ENCODE measurements at regions not wholly inside any gene's neighbourhood (a gene's known extent, or its start where the extent isn't known, plus 50 kb on each side); places are given as distances from the start of the nearest gene placed in this dataset.
"Not testable (repeated sequence)": the region's sequence is repeated elsewhere in the genome, so short reads cannot be mapped to it uniquely, and the experiment has no call there.

DNA sequence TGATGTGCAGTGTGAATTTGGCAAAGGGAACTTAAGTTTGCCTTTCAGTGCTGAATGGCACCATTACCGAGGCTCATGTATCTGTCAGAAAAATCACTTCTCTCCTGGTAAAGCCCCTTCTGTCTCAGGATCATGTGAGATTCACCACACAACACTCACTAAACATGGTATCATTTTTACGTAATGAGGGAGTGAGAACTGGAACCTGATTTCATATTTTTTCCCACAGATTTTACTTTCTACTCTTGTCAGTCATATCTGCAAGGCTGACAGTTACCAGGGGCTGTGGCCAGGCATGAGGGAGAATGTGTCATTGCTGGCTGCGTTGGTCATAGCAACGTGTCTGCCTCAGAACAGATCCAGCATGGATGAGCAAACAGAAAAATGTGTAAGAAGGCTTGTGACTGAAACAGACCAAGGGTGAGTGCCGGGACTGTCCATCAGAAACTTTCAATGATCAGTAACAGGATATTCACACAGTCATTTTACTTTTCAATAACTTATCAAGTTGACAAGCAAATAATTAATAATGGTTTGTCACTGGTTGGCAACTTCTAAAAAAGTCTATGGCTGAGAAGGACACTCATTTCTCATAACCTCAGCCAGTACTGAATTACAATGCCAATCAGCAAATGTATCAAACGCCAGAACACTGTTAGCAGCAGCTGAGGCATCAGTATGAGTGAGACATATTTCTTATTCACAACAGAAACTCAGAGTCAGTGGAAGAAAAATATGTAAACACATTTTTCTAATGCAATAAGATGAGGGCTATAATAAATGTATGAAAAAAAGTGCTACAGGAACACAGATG, 100.5 kb downstream of the CDC42EP3 start:
- DNase-seq, result peak in 1 of 3 donors; percentile 71

DNA sequence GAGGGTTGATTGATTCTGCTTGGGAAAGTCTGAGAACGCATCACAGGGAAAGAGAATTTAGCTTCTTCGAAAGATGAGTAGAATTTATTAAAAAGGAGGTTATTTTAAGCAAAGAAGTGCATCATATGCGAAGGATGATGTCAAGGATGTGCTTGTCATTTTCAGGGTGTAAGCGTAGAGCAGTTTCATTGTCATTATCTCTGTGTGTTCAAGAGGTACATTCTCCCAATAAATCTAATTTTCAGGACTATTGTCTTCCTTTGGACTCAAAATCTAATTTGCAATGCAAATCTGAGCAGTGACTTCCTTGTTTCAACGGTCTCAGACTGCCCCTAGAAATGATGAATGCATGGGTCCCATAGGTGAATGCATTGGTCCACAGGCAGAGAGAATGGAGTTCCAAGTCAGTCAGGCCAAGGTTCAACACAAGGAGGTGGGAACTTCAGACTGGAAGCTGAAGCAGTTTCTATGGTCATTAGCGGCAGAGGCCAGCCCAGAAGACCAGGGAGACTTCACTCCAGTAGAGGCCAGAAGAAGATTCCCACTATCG, 99.8 kb downstream of the CDC42EP3 start:
- no peak for DNase-seq

DNA sequence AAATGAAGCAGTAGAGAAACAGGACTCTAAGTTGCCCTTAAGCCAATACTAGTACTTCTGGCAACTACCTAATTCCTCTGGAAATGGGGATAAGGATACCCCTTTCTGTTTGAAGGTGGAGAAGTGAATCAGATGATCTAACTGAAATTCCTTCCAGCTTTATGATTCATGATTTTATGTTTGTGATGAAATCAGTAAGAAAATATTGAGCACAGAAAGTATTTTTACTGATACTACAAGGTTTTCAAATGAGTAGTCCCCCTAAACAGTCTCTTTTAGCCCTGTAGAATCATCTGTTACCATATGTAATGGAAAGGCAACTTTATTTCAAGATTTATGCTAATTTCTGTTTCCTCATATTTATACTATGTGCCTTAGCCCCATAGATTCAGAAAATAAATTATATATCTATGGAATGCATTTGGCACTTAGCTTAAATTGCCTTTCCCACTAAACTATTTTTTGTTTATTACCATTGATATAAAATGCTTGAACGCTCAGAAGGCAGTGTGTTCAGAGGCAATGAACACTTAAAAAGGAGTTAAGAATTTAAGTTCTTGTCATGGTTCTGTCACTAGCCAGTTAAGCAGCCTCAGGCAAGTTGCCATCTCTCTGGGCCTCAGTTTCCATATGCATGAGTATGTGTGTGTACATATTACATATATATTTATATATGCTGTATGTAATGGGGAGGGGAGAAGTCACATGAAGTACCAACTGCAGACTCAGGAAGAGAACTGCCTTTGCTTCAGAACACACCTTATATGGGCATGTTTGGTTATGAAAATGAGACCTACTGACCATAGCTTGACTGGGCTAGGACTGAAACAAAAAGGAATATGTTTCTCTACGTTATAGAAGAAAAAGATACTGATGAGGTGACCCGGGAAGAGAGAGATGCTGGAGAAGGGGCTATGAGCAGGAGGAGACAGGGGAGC, 97.7 kb downstream of the CDC42EP3 start:
- no peak for DNase-seq

DNA sequence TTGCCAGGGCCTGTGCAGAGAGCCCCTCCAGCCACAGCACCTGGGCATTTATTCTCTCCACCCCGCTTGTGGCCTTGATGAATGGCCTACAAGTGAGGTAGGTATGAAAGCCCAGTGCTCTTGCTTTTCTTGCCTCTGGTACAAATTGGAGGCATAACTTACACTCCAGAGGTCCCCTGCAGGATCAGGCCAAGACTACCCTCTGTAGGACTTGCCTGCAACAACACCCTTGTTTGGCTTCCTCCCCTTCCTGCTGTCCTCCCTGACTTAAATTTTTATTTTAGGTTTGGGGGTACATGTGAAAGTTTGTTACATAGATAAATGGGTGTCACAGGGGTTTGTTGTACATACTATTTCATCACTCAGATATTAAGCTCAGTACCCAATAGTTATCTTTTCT, 95.7 kb downstream of the CDC42EP3 start:
- no peak for DNase-seq

DNA sequence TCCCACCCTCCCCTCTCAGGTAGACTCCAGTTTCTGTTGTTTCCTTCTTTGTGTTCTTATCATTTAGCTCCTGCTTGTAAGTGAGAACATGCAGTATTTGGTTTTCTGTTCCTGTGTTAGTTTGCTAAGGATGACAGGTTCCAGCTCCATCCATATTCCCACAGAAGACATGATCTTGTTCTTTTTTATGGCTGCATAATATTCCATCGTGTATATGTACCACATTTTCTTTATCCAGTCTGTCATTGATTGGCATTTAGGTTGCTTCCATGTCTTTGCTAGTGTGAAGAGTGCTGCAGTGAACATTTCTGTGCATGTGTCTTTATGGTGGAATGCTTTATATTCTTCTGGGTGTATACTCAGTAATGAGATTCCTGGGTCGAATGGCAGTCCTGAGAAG, 95.2 kb downstream of the CDC42EP3 start:
- DNase-seq, result not testable (repeated sequence)

DNA sequence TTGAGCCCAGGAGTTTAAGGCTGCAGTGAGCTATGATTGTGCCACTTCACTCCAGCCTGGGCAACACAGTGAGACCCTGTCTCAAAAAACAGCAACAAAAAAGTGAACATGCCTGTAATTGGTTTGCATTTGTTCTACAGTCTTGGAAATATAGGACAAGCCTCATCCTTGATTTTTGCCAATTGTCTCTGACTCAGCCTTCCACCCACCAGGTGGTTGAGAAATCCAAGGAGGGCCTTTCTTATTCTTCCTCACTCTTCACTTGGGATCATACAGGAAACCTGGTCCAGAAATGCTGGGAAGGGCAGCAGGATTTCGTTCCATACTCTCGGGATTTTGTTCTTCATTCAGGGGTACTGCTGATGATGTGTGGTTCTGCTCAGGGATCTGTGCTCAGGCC, 94.6 kb downstream of the CDC42EP3 start:
- DNase-seq, result no peak

DNA sequence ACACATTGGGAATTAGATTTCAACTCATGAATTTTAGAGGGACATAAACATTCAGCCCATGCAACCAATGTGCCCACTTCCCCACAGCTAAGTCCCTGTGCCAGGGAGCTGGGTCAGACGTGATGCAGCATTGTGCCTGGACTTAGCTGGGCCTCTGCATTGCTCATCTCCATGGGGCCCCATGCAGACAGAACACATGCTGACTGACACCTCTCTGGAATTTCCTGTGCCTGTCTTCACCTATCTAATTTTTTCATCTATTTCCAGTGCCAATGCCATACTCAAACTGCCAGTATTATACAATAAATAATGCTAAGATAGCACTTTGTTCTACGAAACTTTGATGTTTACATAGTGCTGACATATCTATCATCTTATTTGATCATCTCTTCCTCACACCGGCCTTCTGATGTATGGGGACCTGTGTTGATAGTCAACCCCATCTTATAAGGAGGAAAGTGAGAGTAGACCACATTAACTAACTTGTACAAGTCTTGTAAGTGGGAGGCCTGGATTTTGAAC, 92.2 kb downstream of the CDC42EP3 start:
- no peak for DNase-seq

DNA sequence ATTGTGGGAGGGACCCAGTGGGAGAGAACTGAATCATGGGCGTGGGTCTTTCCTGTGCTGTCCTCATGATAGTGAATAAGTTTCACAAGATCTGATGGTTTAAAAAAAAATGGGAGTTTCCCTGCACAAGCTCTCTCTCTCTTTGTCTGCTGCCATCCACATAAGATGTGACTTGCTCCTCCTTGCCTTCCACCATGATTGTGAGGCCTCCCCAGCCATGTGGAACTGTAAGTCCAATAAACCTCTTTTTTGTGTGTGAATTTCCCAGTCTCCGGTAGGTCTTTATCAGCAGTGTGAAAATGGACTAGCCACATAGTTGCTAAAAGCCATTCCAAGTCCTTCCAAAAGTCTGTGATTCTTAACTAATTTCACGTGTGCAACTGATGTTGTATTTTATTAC, 91.5 kb downstream of the CDC42EP3 start:
- DNase-seq, result not testable (repeated sequence)

DNA sequence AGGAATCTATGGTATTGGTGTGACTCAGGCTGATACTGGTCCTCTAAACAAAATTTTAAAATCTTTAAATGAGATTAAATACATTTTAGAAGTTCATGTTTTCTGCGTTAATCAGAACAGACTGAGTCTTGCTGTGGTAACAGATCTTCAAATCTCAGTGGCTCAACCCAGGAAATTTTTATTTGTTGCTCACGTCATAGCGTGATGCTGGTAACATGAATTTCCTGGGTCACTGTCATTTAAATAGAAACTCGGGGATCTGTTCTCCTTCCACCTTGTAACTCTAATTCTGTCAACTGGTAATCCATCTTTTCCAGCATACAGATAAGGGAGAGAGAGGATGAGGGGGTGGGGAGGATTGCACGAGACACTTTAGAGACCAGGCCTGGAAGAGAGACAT, 90.0 kb downstream of the CDC42EP3 start:
- DNase-seq, result no peak

DNA sequence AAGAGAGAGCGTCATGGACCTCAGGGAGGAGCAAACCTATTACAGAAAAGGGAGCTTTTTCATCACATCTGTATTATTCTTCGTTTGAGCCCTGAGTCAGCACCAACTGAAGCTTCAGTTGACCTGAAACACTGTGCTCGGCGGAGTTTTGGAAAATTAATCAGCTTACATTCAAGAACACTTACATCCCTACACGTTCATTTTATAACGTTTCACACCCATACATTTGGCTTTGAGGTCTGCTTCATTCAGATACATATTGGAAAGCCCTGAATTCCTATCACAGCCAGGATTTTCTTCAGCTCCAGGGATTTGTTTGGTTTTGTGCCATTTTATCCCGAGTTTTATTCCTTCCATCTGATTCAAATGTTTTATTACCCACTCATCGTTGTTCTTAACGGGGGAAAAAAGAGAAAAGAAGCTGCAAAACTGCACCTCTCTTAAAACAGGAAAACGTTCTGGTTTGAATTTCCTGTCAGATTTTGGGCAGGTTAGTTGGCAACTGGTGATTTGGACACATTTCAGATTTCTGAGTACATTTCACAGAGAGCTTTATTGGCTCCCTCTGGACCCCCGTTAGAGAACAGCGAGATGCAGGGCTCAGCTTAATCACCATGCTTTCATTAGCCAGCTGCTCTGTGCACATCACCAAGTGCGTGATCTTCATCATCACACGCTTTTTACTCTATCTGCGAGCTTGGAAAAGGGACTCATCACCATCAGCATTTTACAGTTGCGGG, 88.8 kb downstream of the CDC42EP3 start:
- peak in 2 of 3 donors; percentile 46 to 76 for DNase-seq

DNA sequence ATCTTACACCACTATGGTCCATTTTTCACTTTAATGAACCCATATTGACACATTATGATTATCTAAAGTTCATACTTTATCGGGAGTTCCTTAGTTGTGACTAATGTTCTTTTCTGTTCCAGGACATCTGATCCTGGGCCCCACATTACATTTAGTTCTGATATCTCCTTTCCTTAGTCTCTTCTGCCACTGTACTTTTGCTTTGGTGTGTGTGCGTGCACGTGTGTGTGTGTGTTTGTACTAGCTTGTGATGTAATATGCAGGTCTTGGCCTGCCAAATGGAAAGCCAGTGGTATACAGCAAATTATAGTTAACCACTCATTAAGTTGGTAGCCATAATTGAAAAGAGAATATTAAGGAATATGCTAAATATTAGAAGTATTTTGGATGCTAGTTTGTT, 88.0 kb downstream of the CDC42EP3 start:
- peak in 1 of 3 donors; percentile 28 for DNase-seq

DNA sequence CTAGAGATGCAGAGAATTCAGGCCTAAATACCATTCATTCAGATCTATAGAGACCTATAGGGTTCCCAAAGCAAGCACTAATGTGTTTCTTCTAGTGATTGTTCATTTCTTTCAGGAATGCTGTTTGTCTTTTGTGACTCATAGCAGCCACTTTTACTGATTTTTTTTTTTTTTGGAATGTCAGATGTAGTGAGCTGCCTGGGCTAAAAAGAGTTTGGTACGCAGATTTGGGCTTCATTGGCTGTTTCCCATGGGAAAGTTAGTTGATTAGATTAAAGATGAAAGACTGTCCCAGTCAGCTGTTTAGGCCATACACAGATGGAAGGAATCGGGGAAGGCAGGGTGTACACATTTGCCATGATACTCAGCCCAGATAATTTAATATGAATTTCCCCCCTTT, 87.6 kb downstream of the CDC42EP3 start:
- peak in 1 of 3 donors; percentile 61 for DNase-seq

DNA sequence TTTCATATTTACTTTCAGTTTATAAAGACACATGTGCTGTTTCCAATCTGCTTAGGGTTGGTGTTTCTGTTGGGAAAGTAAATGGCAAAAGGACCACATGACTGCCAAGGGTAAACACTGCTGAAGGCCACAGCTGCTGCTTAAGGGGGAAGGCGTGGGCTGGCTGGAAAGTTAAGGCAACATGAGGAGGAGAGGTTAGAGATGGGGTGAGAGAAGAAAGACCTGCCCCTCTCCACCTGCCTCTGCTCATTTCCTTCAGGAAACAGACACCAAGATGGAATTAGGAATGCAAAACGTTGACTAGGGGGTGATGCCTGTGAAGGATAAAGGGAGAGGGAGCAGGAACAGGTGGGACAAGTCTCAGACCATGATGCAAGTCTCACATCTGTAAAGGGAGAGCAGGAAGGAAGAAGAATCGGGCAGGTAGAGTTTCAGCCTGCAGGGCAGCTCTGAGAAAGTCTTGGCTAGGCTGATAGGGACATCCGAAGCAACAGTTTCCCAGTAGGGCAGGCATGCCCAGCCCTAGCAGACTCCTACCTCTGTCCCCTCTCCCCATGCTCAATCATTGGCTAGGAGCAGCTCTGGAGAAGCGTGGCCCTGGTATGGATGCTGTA, 86.0 kb downstream of the CDC42EP3 start:
- DNase-seq, result peak in 1 of 3 donors; percentile 27

DNA sequence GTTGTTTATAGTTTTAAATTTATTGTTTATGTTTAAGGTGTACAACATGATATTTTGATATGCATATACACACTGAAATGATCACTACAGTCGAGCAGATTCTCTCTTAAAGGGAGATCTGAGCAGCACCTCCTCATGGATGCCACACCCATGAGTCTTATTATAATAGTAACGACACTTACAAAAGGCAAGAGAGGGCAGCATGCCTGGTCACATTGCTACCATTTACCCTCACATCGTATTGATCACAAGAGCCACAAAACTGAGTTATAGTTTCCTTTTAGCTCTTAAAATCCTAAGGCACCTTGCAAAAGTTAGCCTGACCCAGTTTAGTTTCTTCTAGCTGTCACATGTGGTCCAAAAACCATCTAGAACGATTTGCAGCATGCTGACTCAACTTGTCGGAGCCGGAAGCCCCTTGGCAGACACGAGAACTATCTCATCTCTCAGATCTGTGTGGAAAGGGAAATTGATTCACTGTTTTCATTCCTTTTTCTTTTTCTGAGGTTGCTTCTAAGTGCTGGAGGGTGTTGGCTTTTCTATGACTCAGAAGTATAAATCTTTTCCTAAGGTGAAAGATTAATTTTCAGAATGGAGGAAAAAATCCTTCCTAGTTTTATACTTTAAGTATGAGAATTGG, 85.3 kb downstream of the CDC42EP3 start:
- peak; percentile 46 to 91 (median 73) for DNase-seq

DNA sequence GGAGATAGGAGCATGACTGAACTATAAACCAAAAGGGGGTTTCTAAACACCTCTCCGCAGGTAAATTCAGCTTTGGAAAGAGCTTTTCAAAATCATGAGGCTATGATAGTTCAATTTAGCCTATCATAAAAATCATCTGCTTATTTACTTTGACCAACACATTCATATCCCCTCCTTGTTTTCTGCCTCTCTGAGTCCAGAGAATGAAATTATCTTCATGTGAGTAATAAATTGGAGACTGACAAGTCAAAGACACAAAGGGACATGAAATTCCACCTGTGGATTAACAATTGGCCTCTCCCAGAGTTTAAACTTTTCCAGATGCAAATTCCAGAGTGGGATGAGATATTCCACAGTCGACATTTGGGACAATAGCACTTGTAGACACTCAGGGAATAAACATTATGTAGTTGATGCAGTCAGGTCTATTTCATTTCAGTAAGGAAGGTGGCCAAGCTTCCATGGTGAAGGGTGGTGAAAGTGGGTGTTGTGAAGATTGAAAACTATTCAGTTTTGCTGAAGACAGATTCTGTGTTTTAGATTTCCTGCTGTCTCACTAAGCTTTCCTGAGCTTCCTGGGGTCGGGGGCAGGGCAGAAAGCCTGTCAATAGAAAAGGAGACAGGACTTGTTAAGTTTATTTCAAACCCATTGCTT, 84.7 kb downstream of the CDC42EP3 start:
- peak in 1 of 3 donors; percentile 40 for DNase-seq

DNA sequence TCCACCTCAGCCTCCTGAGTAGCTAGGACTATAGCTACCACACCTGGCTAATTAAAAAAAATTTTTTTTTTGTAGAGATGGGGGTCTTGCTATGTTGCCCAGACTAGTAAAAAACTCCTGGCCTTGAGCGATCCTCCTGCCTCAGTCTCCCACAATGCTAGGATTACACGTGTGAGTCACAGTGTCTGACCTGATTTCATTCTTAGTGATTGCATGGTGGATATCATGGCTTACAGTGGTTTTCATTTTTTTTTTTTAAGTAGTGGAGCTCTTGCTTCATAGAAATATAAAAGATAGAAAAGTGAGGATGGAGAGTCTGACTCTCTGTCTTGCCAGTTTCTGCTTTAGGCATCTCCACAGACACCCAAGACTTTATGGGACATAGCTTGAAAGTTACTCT, 83.6 kb downstream of the CDC42EP3 start:
- no peak for DNase-seq

DNA sequence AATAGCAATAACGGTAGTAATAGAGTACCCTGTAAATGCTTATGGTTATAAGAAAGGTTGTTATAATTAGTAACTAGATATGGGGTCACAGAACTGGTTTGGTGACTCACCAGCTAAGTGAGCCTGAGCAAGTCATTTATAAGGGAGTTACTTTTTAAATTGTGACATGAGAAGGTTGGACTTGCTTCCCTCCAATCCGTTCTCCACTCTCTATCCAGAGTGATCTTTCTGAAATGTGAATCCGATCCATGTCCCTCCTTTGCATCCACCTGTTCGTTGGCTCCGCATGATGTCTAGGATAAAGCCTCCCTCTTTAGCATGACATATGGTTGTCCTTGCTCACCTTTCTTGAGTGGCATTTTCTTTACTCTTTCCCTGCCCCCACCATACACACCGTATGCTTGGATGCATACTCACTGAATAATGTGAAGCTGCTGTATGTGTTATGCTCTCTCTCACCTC, 83.1 kb downstream of the CDC42EP3 start:
- DNase-seq, result no peak

DNA sequence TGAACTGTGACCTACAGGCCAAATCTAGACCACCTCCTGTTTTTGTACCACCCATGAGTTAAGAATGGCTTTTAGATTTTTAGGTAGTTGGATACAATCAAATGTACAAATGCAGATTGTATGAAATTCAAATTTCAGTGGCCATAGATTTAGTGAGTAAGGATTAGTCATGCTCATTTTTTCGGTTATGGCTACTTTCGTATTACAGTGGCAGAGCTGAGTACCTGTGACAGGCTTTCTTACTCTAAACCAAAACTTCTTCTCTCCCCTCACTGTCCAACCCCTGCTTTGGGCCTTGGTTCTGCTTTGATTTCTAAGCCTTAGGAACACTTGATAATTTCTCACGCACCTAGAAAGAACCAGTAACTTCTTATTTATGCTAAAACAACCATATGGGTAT, 82.1 kb downstream of the CDC42EP3 start:
- DNase-seq, result no peak

DNA sequence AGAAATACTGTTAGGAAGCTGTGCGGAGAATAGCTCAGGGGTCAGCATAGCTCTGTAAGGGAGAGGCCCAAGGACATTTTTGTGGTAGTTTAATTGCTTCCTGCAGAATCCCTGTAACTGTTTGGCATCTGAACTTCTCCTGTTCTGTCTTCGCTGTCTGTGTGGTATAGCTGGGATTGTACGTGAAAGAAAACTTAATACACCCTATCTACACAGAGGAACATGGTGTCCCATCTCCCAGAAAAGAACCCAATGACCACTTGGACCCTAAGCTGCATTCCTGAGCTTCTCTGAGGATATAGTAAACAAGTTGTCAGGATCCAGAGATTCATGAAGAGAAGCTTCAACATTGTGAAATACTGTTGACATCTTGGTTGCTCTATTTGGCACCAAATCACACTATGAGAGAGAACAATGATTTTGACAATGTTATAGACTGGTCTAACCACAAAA, 81.3 kb downstream of the CDC42EP3 start:
- no peak for DNase-seq

All from muscle of back (tissue), 3 donors.